ENCODE measurements at regions not wholly inside any gene's neighbourhood (a gene's known extent, or its start where the extent isn't known, plus 50 kb on each side); places are given as distances from the start of the nearest gene placed in this dataset.

DNA sequence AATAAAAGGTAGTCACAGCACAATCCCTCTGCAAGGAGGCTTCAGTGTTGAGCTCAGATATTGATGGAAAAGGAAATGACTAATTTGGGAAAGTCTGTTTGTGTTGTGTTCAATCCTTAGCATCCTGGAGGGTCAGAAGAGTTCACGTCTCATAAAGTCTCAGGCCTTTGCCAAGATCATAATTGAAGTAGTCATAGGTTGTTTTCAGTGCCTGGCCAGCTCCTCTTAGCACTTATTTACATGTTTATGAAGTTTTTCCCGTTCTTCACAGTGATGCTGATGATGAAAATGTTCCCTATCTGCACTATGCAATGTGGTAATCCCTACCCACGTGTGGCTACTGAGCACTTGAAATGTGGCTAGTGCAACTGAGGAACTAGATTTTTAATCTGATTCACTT is 61.6 kb upstream of the TGFBR2 start:
- H3K4ac ChIP-seq (replicated peaks; ENCODE audit: insufficient read length, low read depth, low read length), result no peak overlapping the region
- DNase-seq (ENCODE audit: low read depth in 1 of 2, low spot score in 2 of 2) (no peak), FAIRE-seq (no peak)
- no peak overlapping the region for H2BK5ac ChIP-seq (ENCODE audit: low read depth, low read length)
- no peak overlapping the region; the same call in 1 of the 2 replicates for H2BK20ac ChIP-seq (ENCODE audit: low read length)
- H4K91ac ChIP-seq (replicated peaks; ENCODE audit: insufficient read length, low read length), result no peak overlapping the region
- ChIA-PET POLR2A (ENCODE audit: partially characterized antibody) (no interaction called here), CTCF (ENCODE audit: partially characterized antibody) (no interaction called here)
- 68% methylated on average over 3 of the region's 3 CpGs; no CpG with 5 or more reads in 1 of the 2 experiments for WGBS, 2 experiments (ENCODE audit: extremely low coverage in 1 of 2, insufficient coverage in 1 of 2, insufficient read length in 1 of 2, insufficient replicate concordance in 2 of 2, low coverage in 1 of 2, low lambda C conversion rate in 2 of 2, missing lambda C conversion rate in 1 of 2)
- peak overlapping the region; percentile 87; the same call in 1 of the 2 replicates for H2AFZ ChIP-seq (ENCODE audit: low read length)
- H2BK15ac ChIP-seq (ENCODE audit: low read length), result no peak overlapping the region
- H3K4me3 ChIP-seq (ENCODE audit: extremely low read depth in 1 of 4, insufficient read depth in 2 of 4, low read depth in 3 of 4, low read length in 4 of 4), result no peak overlapping the region
- H4K8ac ChIP-seq (ENCODE audit: extremely low read depth, insufficient read depth, low read length), result no peak overlapping the region
- no peaks in the 10 kb centered on the region for H3K79me1 ChIP-seq (ENCODE audit: low read depth, low read length)
- no peaks in the 10 kb centered on the region for H3K23me2 ChIP-seq (ENCODE audit: low read depth, low read length)
- no peaks in the 10 kb centered on the region for H3K79me2 ChIP-seq (ENCODE audit: control insufficient read depth in 1 of 2, insufficient read depth in 2 of 2, low read length in 2 of 2)
- H3K56ac ChIP-seq (replicated peaks; ENCODE audit: insufficient read length, low read depth, low read length), result no peak overlapping the region
- H3K27ac ChIP-seq (ENCODE audit: low read depth, low read length), result no peak overlapping the region
- no peak overlapping the region for H4K5ac ChIP-seq (ENCODE audit: insufficient read length, low read depth, low read length)
- H3K4me1 ChIP-seq (replicated peaks in 1 of 4; ENCODE audit: control insufficient read depth in 3 of 4, insufficient read depth in 4 of 4, low read length in 3 of 4), result peaks cover 0 to 6% (median 2%) of the 10 kb centered on the region in 4 experiments; a peak in 5 of 7 replicates
- H3K9me3 ChIP-seq (ENCODE audit: insufficient read depth in 2 of 2, low read depth in 1 of 2, low read length in 1 of 2), result peaks cover 0 to 2% of the 10 kb centered on the region in 2 experiments; a peak in 1 of 4 replicates
- no peak overlapping the region for H3K14ac ChIP-seq (ENCODE audit: insufficient read length)
- no peak overlapping the region for H3K4me2 ChIP-seq (ENCODE audit: insufficient read depth in 1 of 2, low read depth in 2 of 2, low read length in 2 of 2)
- no peaks in the 10 kb centered on the region for H4K20me1 ChIP-seq (replicated peaks in 1 of 2; ENCODE audit: control insufficient read depth in 1 of 2, insufficient read depth in 2 of 2, low read length in 2 of 2)
- H3K36me3 ChIP-seq (ENCODE audit: control insufficient read depth in 2 of 4, insufficient read depth in 4 of 4, low read length in 3 of 4), result peaks cover 0 to 3% (median 0%) of the 10 kb centered on the region in 4 experiments; a peak in 2 of 8 replicates
- no peak overlapping the region for H3K18ac ChIP-seq (ENCODE audit: extremely low read depth, low read length)
- H3K23ac ChIP-seq (ENCODE audit: insufficient read length), result no peak overlapping the region
- H2BK12ac ChIP-seq (ENCODE audit: low read depth, low read length), result no peak overlapping the region
- H2AK5ac ChIP-seq (ENCODE audit: low read depth, low read length), result no peak overlapping the region
- no peak overlapping the region for H2BK120ac ChIP-seq (replicated peaks; ENCODE audit: low read depth, low read length)
- H3K27me3 ChIP-seq (replicated peaks in 1 of 4; ENCODE audit: control insufficient read depth in 3 of 4, extremely low read depth in 1 of 4, insufficient read depth in 3 of 4, low read length in 3 of 4), result no peaks in the 10 kb centered on the region
- no peak overlapping the region for H3K9ac ChIP-seq (replicated peaks in 1 of 4; ENCODE audit: extremely low read depth in 1 of 4, low read depth in 3 of 4, low read length in 3 of 4)
- TF ChIP-seq EP300 (IDR thresholded peaks at IDR 0.05; ENCODE audit: borderline replicate concordance in 1 of 2, low read depth in 2 of 2, low read length in 2 of 2), result no peak
- no peak for TF ChIP-seq SP4 (IDR thresholded peaks at IDR 0.05; ENCODE audit: low read length)
- TF ChIP-seq MAFK (IDR thresholded peaks at IDR 0.05; ENCODE audit: low read depth, low read length), result no peak
- no peak for TF ChIP-seq GABPA (IDR thresholded peaks at IDR 0.05; ENCODE audit: borderline replicate concordance, insufficient read depth, low read length)
- TF ChIP-seq SP1 (IDR thresholded peaks at IDR 0.05; ENCODE audit: low read depth, low read length), result no peak
- no peak for TF ChIP-seq CHD2 (IDR thresholded peaks at IDR 0.05; ENCODE audit: low read length)
- TF ChIP-seq, protein P1, sequence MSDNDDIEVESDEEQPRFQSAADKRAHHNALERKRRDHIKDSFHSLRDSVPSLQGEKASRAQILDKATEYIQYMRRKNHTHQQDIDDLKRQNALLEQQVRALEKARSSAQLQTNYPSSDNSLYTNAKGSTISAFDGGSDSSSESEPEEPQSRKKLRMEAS (IDR thresholded peaks at IDR 0.05), result no peak
- TF ChIP-seq SIN3A (conservative IDR thresholded peaks at IDR 0.05 in 1 of 2, IDR thresholded peaks at IDR 0.05 in 1 of 2; ENCODE audit: low read depth in 1 of 2, low read length in 2 of 2), result no peak
